Gastroesophageal sphincter (tissue), 4 donors: ENCODE measurements at regions not wholly inside any gene's neighbourhood (a gene's known extent, or its start where the extent isn't known, plus 50 kb on each side); places are given as distances from the start of the nearest gene placed in this dataset.

Source experiments
- ATAC-seq: fragments of 150-250 bp; one replicate; pipeline ENCODE4 v1.9.1; 2016; ENCODE audit warnings: mild to moderate bottlenecking, moderate library complexity
- H3K27ac ChIP-seq, 4 donors: fragments of 200-600 bp; sonication (generic) in 3 of 4; 1 replicate in 3 of 4; 2 replicates in 1 of 4; pipeline ENCODE4 v1.5.1; 2016 to 2019
- H3K27me3 ChIP-seq: fragments of 200-600 bp; sonication (generic); one replicate; pipeline ENCODE4 v1.5.1; 2019
- H3K36me3 ChIP-seq, 2 donors: fragments of 200-600 bp; sonication (generic); one replicate each; pipeline ENCODE4 v1.5.1; 2019; ENCODE audit warnings: control low read depth in 1 of 2
- H3K4me1 ChIP-seq, 3 donors: fragments of 200-600 bp; sonication (generic); 1 replicate in 2 of 3; 2 replicates in 1 of 3; pipeline ENCODE4 v1.5.1; 2016 to 2019; ENCODE audit warnings: control low read depth in 2 of 3
- H3K4me3 ChIP-seq, 2 donors: fragments of 200-600 bp; sonication (generic); one replicate each; pipeline ENCODE4 v1.5.1; 2019; ENCODE audit warnings: mild to moderate bottlenecking in 1 of 2, moderate library complexity in 1 of 2
- H3K9me3 ChIP-seq, 3 donors: fragments of 200-600 bp; sonication (generic); one replicate each; pipeline ENCODE4 v1.5.1; 2017 to 2019; ENCODE audit warnings: control low read depth in 2 of 3
- EP300 ChIP-seq: sonication (generic); formaldehyde crosslinking; IDR thresholded peaks from one replicate; pipeline ENCODE4 v1.6.1; 2017; ENCODE audit warnings: antibody characterized with exemption, mild to moderate bottlenecking
- POLR2A ChIP-seq, 2 donors: fragments of 450-650 bp; IDR thresholded peaks; one replicate each; pipeline ENCODE4 v1.6.1; 2017; ENCODE audit warnings: antibody characterized with exemption in 2 of 2, mild to moderate bottlenecking in 2 of 2, moderate library complexity in 1 of 2
- POLR2AphosphoS5 ChIP-seq: sonication (generic); formaldehyde crosslinking; IDR thresholded peaks from one replicate; pipeline ENCODE4 v1.6.1; 2017; ENCODE audit warnings: antibody characterized with exemption
- WGBS, 2 donors: methylation state at CpG; one replicate each; pipeline ENCODE4 v1.1.5; 2018; ENCODE audit warnings: low coverage in 1 of 2; 5-methylcytosine and 5-hydroxymethylcytosine counted together
- TF ChIP-seq, protein P1 (sequence below), 4 experiments: fragments of 200-600 bp in 2 of 4; fragments of 450-650 bp in 2 of 4; sonication (generic) in 1 of 4; IDR thresholded peaks; one replicate each; pipeline ENCODE4 v1.5.1; 2017 to 2019; ENCODE audit warnings: antibody characterized with exemption in 4 of 4, mild to moderate bottlenecking in 2 of 4, moderate library complexity in 2 of 4

DNA sequence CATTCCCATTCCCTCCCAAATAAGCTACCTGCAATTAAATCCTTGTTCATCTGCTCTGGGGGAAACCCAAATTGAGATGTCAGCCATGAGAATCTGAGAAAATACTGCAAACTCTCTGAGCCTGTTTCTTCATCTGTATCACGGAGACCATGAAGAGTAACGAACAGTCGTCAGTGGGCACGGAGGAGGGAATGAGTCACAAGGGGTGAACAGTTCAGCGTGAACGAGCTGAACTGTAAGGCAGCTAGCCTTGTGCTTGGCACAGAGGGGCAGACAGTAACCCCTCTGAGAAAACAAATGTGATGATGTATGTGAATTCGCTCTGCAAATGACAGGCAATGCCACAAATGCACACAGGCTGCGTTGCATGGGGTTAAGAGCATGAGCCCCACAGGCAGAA, 288.7 kb downstream of the FOXO1 start:
- 20 to 60% methylated on average over 2 to 7 of the region's 8 CpGs for WGBS, 2 donors
- Histone ChIP-seq H3K27ac (peak overlapping the region in 3 of 4 donors; percentile 19 to 45 (median 33)), H3K27me3 (no peaks in the 10 kb centered on the region), H3K36me3 (no peaks in the 10 kb centered on the region), H3K4me1 (peaks cover 0 to 21% (median 0%) of the 10 kb centered on the region in 3 donors), H3K4me3 (peak overlapping the region in 1 of 2 donors; percentile 5), H3K9me3 (no peaks in the 10 kb centered on the region)
- TF ChIP-seq EP300 (no peak), POLR2AphosphoS5 (peak; percentile 24), POLR2A (IDR thresholded peaks at IDR 0.05) (no peak)
- TF ChIP-seq, protein P1, sequence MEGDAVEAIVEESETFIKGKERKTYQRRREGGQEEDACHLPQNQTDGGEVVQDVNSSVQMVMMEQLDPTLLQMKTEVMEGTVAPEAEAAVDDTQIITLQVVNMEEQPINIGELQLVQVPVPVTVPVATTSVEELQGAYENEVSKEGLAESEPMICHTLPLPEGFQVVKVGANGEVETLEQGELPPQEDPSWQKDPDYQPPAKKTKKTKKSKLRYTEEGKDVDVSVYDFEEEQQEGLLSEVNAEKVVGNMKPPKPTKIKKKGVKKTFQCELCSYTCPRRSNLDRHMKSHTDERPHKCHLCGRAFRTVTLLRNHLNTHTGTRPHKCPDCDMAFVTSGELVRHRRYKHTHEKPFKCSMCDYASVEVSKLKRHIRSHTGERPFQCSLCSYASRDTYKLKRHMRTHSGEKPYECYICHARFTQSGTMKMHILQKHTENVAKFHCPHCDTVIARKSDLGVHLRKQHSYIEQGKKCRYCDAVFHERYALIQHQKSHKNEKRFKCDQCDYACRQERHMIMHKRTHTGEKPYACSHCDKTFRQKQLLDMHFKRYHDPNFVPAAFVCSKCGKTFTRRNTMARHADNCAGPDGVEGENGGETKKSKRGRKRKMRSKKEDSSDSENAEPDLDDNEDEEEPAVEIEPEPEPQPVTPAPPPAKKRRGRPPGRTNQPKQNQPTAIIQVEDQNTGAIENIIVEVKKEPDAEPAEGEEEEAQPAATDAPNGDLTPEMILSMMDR (IDR thresholded peaks at IDR 0.05): no peak
- no peak for ATAC-seq

DNA sequence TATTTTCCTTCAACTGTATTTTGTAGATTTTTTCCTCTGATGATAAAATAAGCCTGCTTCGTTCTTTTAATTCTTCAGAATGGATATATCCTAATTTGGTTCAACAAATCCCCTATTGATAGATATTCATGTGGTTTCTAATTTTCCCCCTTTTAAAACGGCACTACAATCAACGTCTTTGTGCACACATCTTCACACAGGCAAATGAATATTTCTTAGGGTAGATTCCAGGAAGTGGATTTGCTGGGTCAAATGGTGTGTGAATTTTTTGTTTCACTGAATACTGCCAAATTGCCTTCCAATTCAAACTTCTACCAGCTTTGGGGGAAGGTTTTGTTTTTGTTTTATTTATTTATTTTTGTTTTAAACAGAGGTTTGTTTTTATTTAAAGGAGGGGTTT, 287.2 kb downstream of the FOXO1 start:
- ATAC-seq: no peak
- no peak overlapping the region for H3K27ac ChIP-seq
- TF ChIP-seq POLR2AphosphoS5 (no peak), POLR2A (IDR thresholded peaks at IDR 0.05) (no peak), EP300 (no peak)
- TF ChIP-seq, protein P1 (IDR thresholded peaks at IDR 0.05): no peak
- H3K4me1 ChIP-seq: peaks cover 0 to 21% (median 0%) of the 10 kb centered on the region in 3 donors
- no peaks in the 10 kb centered on the region for H3K36me3 ChIP-seq
- H3K9me3 ChIP-seq: no peaks in the 10 kb centered on the region
- H3K4me3 ChIP-seq: no peak overlapping the region
- no peaks in the 10 kb centered on the region for H3K27me3 ChIP-seq
- WGBS, 2 donors: 50 to 54% methylated on average over 2 to 3 of the region's 3 CpGs

DNA sequence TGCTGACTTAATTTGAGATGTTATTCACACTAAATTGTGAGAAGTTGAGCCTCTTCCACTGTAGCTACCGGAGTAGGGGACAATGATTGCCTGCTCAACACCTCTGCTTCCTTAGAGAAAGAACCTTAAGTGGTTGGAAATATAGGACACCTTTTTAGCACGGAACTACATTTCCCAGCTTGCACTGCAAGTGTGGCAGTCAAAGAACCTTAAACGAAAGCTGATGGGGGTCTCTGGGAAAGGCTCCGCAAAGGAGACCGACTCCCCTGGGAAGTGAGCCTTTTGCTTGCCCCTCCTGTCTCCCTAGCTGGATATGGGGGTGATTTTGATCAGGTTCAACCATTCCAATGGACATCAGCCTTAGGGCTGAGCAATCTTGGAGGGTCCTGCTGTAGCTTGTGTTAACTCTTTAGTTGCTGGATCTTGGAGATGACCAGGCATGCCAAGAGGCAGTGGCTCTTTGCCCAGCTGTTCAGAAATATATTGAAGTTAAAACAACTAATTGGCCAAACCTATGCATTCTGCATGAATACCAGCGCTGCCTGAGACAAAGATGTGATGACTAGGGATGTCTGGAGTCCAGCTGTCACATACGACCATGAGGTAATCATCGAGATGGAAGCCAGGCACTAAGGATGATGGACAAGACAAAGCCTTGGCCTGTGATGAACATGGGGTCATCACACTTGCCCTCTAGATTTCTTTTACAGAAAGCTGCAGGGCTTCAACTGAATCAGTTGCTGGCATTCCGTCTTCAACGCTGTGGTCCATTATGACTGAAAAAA, 286.5 kb downstream of the FOXO1 start:
- Histone ChIP-seq H3K27ac (peak overlapping the region in 2 of 4 donors; percentile 15 to 20), H3K36me3 (no peaks in the 10 kb centered on the region), H3K27me3 (no peaks in the 10 kb centered on the region), H3K4me3 (no peak overlapping the region), H3K4me1 (peaks cover 0 to 21% (median 0%) of the 10 kb centered on the region in 3 donors), H3K9me3 (no peaks in the 10 kb centered on the region)
- ATAC-seq: no peak
- no peak for TF ChIP-seq EP300
- no peak for TF ChIP-seq POLR2AphosphoS5
- no peak for TF ChIP-seq POLR2A (IDR thresholded peaks at IDR 0.05)
- TF ChIP-seq, protein P1 (IDR thresholded peaks at IDR 0.05): no peak
- 67% methylated on average over 3 to 7 of the region's 10 CpGs for WGBS, 2 donors

DNA sequence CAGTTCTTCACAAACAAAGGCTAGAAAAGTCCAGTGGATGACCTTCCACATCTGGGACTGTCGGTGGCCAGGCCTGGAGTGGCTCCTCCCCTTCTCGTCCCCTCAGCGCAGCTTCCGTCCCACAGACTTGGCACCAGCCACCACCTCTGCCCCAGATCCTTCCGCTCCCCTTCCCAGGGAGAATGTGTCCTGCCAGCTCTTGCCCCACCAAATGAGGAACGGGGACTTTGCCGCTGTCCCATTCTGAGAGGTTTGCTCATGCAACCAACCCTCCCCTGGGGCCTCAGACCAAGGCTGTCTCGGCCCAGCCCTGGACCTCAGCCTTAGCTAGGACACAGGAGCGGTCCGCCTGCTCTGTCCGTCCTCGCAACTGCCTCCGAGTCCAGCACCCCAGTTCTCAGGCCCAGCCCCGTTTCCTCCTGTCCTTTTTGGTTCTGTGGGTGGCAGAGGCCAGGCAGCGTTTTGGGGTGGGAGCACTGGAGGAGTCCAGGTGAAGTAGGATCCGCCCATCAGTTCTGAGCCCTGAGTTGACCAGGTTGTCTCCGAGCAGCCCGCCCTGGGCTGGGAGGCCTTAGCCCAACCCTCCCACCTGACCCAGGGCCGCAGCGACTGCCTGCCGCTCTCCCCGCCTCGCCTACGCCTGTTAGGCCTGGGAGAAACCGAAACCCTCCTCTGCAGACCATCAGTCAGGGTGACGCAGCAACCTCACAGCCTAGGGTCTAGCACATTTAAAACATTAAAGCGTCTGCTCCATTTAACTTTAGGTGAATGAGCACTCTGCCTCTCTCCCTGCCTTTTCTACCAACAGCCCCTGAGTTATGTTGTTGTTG, 284.3 kb downstream of the FOXO1 start:
- peak overlapping the region in 1 of 4 donors; percentile 14 for H3K27ac ChIP-seq
- peak; percentile 23 for ATAC-seq
- TF ChIP-seq POLR2AphosphoS5 (no peak), POLR2A (IDR thresholded peaks at IDR 0.05) (no peak), EP300 (no peak)
- TF ChIP-seq, protein P1 (IDR thresholded peaks at IDR 0.05): no peak
- H3K27me3 ChIP-seq: no peaks in the 10 kb centered on the region
- no peak overlapping the region for H3K4me3 ChIP-seq
- no peaks in the 10 kb centered on the region for H3K36me3 ChIP-seq
- H3K9me3 ChIP-seq: no peaks in the 10 kb centered on the region
- 90% methylated on average over 17 of the region's 27 CpGs; no CpG with 5 or more reads in 1 of the 2 donors for WGBS, 2 donors
- H3K4me1 ChIP-seq: peaks cover 0 to 10% (median 0%) of the 10 kb centered on the region in 3 donors
